K562 (cell line): ENCODE measurements at regions not wholly inside any gene's neighbourhood (a gene's known extent, or its start where the extent isn't known, plus 50 kb on each side); places are given as distances from the start of the nearest gene placed in this dataset.

Experiments
- ATAC-seq: fragments of 200-7000 bp; cut with Tn5 transposase; 3 replicates; pipeline ENCODE4 v1.9.1; 2020; ENCODE audit warnings: moderate library complexity
- BruUV-seq: library from RNA; stranded (reverse); fragments of 400-500 nt; replicated peaks from 2 replicates; lab custom pipeline; 2021; lab: Mats Ljungman, UMichigan
- CTCF ChIA-PET: fragments of 300-600 bp; formaldehyde crosslinking; extraction: SDS; loops from one replicate; lab custom pipeline; 2021; ENCODE audit warnings: low intra/inter-chr PET ratio; lab: Yijun Ruan, JAX
- POLR2A ChIA-PET: fragments of 300-600, 350-650 bp; sonication (Branson Sonifier 250); formaldehyde crosslinking; extraction: SDS; loops from one replicate; lab custom pipeline; 2021; ENCODE audit warnings: antibody characterized with exemption, inconsistent platforms; lab: Yijun Ruan, JAX
- DNase-seq, 4 experiments: peaks; one replicate each; pipeline versions ENCODE4 v3.0.0 to v3.0.0-alpha.2; 2011 to 2018; ENCODE audit warnings: low spot score in 3 of 4, mixed read lengths in 3 of 4; ENCODE audit errors: extremely low read depth in 1 of 4
- FAIRE-seq: peaks from 2 replicates; lab custom pipeline; 2011; peaks lifted over from hg19 to GRCh38; lab: Jason Lieb, UNC
- H2AFZ ChIP-seq: 2 replicates; pipeline ENCODE4 v1.6.0; 2011; ENCODE audit warnings: low read depth, low read length, control low read depth, inconsistent platforms
- H3K27ac ChIP-seq: fragments of 200-600 bp; 3 replicates; pipeline ENCODE4 v1.8.0; 2011; ENCODE audit warnings: low read depth, mild to moderate bottlenecking, control low read depth, inconsistent platforms, low read length, moderate library complexity, mixed read lengths; ENCODE audit errors: extremely low read depth
- H3K27me3 ChIP-seq, 2 experiments: fragments of 300-600 bp in 1 of 2; 2 replicates in 1 of 2; 3 replicates in 1 of 2; pipeline versions ENCODE4 v1.6.0 to v1.8.0; 2011; ENCODE audit warnings: inconsistent platforms in 2 of 2, low read length in 2 of 2, mild to moderate bottlenecking in 1 of 2, mixed read lengths in 1 of 2, moderate library complexity in 1 of 2; ENCODE audit not compliant: control insufficient read depth in 2 of 2, insufficient read depth in 2 of 2
- H3K36me3 ChIP-seq: fragments of 300-600 bp; 3 replicates; pipeline ENCODE4 v1.8.0; 2011; ENCODE audit warnings: mild to moderate bottlenecking, low read length, inconsistent platforms; ENCODE audit not compliant: control insufficient read depth, insufficient read depth
- H3K4me1 ChIP-seq, 2 experiments: fragments of 200-600 bp in 1 of 2; replicated peaks in 1 of 2; 2 replicates in 1 of 2; 3 replicates in 1 of 2; pipeline versions ENCODE4 v1.5.1 to v1.8.0; 2011; ENCODE audit warnings: inconsistent platforms in 2 of 2, low read length in 2 of 2, mild to moderate bottlenecking in 1 of 2, mixed read lengths in 1 of 2, moderate library complexity in 1 of 2; ENCODE audit not compliant: control insufficient read depth in 2 of 2, insufficient read depth in 2 of 2
- H3K4me2 ChIP-seq: 2 replicates; pipeline ENCODE4 v1.6.1; 2011; ENCODE audit warnings: low read length, control low read depth, inconsistent platforms, mixed read lengths; ENCODE audit not compliant: insufficient read depth
- H3K4me3 ChIP-seq: fragments of 200-600 bp; sonication (generic), shearing (Covaris generic); 2 replicates; pipeline ENCODE4 v1.5.1; 2016; ENCODE audit warnings: control low read depth, inconsistent platforms
- H3K79me2 ChIP-seq: fragments of 200-600 bp; 3 replicates; pipeline ENCODE4 v1.8.0; 2011; ENCODE audit warnings: low read length, inconsistent platforms; ENCODE audit not compliant: control insufficient read depth, insufficient read depth
- H3K9ac ChIP-seq, 2 experiments: 2 replicates each; pipeline versions ENCODE4 v1.6.0 to v1.6.1; 2011; ENCODE audit warnings: low read depth in 2 of 2, low read length in 2 of 2, control low read depth in 1 of 2, inconsistent platforms in 1 of 2, mild to moderate bottlenecking in 1 of 2, mixed read lengths in 1 of 2; ENCODE audit not compliant: insufficient read depth in 1 of 2
- H3K9me1 ChIP-seq: one replicate; pipeline ENCODE4 v1.6.0; 2011; ENCODE audit warnings: inconsistent platforms, mild to moderate bottlenecking, low read length, moderate library complexity; ENCODE audit not compliant: control insufficient read depth, insufficient read depth
- H3K9me3 ChIP-seq: replicated peaks from 2 replicates; pipeline ENCODE4 v1.5.1; 2011; ENCODE audit warnings: low read depth, low read length, inconsistent platforms; ENCODE audit not compliant: control insufficient read depth, insufficient read depth
- H4K20me1 ChIP-seq: replicated peaks from 2 replicates; pipeline ENCODE4 v1.6.1; 2011; ENCODE audit warnings: low read length, inconsistent platforms, mixed read lengths; ENCODE audit not compliant: control insufficient read depth, insufficient read depth
- BMI1 ChIP-seq: fragments of 150-350 bp; IDR thresholded peaks from 2 replicates; pipeline ENCODE4 v1.6.1; 2014; ENCODE audit warnings: low read length
- HEY1 ChIP-seq: fragments of 250-450 bp; sonication (Bioruptor Pico); IDR thresholded peaks from 2 replicates; pipeline ENCODE4 v1.5.0; 2020; ENCODE audit warnings: mild to moderate bottlenecking, moderate library complexity, borderline replicate concordance
- POU5F1 ChIP-seq: fragments of 150-350 bp; IDR thresholded peaks from 2 replicates; pipeline ENCODE4 v1.6.1; 2014; ENCODE audit warnings: borderline replicate concordance, low read length, low read depth, mild to moderate bottlenecking; ENCODE audit not compliant: partially characterized antibody
- PRPF4 ChIP-seq: fragments of 200-400 bp; formaldehyde crosslinking; IDR thresholded peaks from one replicate; pipeline ENCODE4 v1.6.1; 2017; ENCODE audit warnings: low read length, low read depth, mild to moderate bottlenecking; ENCODE audit not compliant: insufficient read depth, poor library complexity, severe bottlenecking
- SMARCA5 ChIP-seq: fragments of 450-650 bp; IDR thresholded peaks from 2 replicates; pipeline ENCODE4 v1.6.1; 2016
- TEAD2 ChIP-seq: fragments of 450-650 bp; IDR thresholded peaks from 2 replicates; pipeline ENCODE4 v1.6.1; 2016; ENCODE audit warnings: missing genetic modification characterization, control low read depth, missing compliant biosample characterization
- ZNF24 ChIP-seq: fragments of 450-650 bp; IDR thresholded peaks from 2 replicates; pipeline ENCODE4 v1.6.1; 2016
- ZNF644 ChIP-seq: fragments of 200-800 bp; sonication (Bioruptor generic); IDR thresholded peaks from 2 replicates; pipeline ENCODE4 v1.6.1; 2016; ENCODE audit warnings: low read depth, missing genetic modification characterization, missing compliant biosample characterization
- WGBS: fragments of 100-300 bp; shearing (Covaris generic); methylation state at CpG from one replicate; pipeline ENCODE4 v1.1.6; 2016; ENCODE audit warnings: low coverage, mixed read lengths; ENCODE audit not compliant: insufficient coverage; ENCODE audit errors: missing lambda C conversion rate; 5-methylcytosine and 5-hydroxymethylcytosine counted together
- in situ Hi-C: fragments of 300-500 bp; cut with MboI; formaldehyde crosslinking; loops from 4 replicates; pipeline ENCODE4 v1.15.0; 2018; ENCODE audit warnings: inconsistent platforms, mixed read lengths
- intact Hi-C: fragments of 100-400 bp; cut with micrococcal nuclease; formaldehyde crosslinking; loops from 2 replicates; pipeline ENCODE4 v1.14.2; 2022
- TF ChIP-seq, protein P1 (sequence below): sonication (generic); formaldehyde crosslinking; IDR thresholded peaks from 2 replicates; pipeline ENCODE4 v1.9.0; 2022; ENCODE audit warnings: mild to moderate bottlenecking, missing genetic modification reagents
- TF ChIP-seq, protein P2 (sequence below): fragments of 250-450 bp; sonication (Bioruptor Pico); IDR thresholded peaks from 2 replicates; pipeline ENCODE4 v1.4.0; 2020; ENCODE audit warnings: mild to moderate bottlenecking, moderate library complexity
- TF ChIP-seq, protein P3 (sequence below): IDR thresholded peaks from 3 replicates; pipeline ENCODE4 v1.6.1; 2011; ENCODE audit warnings: borderline replicate concordance, mild to moderate bottlenecking, moderate library complexity; ENCODE audit not compliant: insufficient read length; ENCODE audit errors: extremely low read depth
- TF ChIP-seq, protein P4 (sequence below): sonication (generic); formaldehyde crosslinking; IDR thresholded peaks from 2 replicates; pipeline ENCODE4 v1.8.0; 2022; ENCODE audit warnings: missing genetic modification reagents, mild to moderate bottlenecking, borderline replicate concordance

DNA sequence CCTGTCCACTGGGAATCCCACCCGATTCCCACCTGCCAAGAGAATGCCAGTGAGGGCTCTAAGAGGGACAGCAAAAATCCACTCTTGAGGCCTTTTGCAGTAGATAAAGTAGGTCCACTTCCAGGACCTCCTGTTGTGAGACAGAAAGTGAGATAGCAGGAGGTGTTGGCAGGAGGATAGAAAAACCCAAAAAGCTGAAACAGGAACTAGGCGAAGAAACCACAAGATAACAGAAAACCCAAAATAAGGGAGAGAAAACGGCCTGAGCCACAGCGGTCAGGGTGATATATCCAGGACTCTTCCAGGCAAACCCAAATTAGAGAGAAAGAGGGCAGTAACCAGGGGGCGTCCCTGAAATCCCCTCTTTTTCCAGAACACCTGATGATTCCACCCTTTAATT lies 79.7 kb upstream of the LINC01488 start:
- 0% methylated on average over 3 of the region's 5 CpGs for WGBS
- no peak overlapping the region for H3K4me3 ChIP-seq
- H3K27ac ChIP-seq, result peak overlapping the region; percentile 82
- ChIA-PET POLR2A (interaction anchor here (0.6 to 1.0 kb wide), 5 partner anchors 13 to 105 kb away, joined by 3 to 5 read pairs (median 3); no protein-coding TSS in a partner anchor), CTCF (no interaction called here)
- H3K9me1 ChIP-seq, result no peaks in the 10 kb centered on the region
- no peaks in the 10 kb centered on the region for H3K27me3 ChIP-seq
- no peaks in the 10 kb centered on the region for H4K20me1 ChIP-seq
- ATAC-seq (peak; percentile 80), DNase-seq (peak in 2 of 4 experiments; percentile 75 to 87), FAIRE-seq (peak; percentile 89)
- no peaks in the 10 kb centered on the region for H3K79me2 ChIP-seq
- peak overlapping the region; percentile 81 for H2AFZ ChIP-seq
- intact Hi-C loops (loop anchor here (5.0 to 10.0 kb wide), 2 partner anchors 41 to 107 kb away; partner anchors contain the start of gene MYEOV), in situ Hi-C loops (no loop called here)
- H3K4me1 ChIP-seq, result peaks cover 46 to 70% of the 10 kb centered on the region in 2 experiments
- no peaks in the 10 kb centered on the region for H3K36me3 ChIP-seq
- H3K9me3 ChIP-seq, result peaks cover 2% of the 10 kb centered on the region; the same call in 1 of the 2 replicates
- no TSS peak for BruUV-seq
- H3K4me2 ChIP-seq, result peak overlapping the region; percentile 74
- peak overlapping the region; percentile 61 to 88; a peak in 3 of 4 replicates for H3K9ac ChIP-seq
- TF ChIP-seq PRPF4 (no peak), ZNF644 (tag) (0 out of 2 replicates have a peak, but pooled peaks have one; percentile 26), TEAD2 (no peak), HEY1 (CRISPR knock-in tag) (no peak), POU5F1 (no peak), ZNF24 (no peak), SMARCA5 (no peak), BMI1 (no peak)
- TF ChIP-seq, protein P1, sequence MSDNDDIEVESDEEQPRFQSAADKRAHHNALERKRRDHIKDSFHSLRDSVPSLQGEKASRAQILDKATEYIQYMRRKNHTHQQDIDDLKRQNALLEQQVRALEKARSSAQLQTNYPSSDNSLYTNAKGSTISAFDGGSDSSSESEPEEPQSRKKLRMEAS (CRISPR knock-in tag), result no peak
- TF ChIP-seq, protein P2, sequence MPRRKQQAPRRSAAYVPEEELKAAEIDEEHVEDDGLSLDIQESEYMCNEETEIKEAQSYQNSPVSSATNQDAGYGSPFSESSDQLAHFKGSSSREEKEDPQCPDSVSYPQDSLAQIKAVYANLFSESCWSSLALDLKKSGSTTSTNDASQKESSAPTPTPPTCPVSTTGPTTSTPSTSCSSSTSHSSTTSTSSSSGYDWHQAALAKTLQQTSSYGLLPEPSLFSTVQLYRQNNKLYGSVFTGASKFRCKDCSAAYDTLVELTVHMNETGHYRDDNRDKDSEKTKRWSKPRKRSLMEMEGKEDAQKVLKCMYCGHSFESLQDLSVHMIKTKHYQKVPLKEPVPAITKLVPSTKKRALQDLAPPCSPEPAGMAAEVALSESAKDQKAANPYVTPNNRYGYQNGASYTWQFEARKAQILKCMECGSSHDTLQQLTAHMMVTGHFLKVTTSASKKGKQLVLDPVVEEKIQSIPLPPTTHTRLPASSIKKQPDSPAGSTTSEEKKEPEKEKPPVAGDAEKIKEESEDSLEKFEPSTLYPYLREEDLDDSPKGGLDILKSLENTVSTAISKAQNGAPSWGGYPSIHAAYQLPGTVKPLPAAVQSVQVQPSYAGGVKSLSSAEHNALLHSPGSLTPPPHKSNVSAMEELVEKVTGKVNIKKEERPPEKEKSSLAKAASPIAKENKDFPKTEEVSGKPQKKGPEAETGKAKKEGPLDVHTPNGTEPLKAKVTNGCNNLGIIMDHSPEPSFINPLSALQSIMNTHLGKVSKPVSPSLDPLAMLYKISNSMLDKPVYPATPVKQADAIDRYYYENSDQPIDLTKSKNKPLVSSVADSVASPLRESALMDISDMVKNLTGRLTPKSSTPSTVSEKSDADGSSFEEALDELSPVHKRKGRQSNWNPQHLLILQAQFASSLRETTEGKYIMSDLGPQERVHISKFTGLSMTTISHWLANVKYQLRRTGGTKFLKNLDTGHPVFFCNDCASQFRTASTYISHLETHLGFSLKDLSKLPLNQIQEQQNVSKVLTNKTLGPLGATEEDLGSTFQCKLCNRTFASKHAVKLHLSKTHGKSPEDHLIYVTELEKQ (CRISPR knock-in tag), result no peak
- TF ChIP-seq, protein P3, sequence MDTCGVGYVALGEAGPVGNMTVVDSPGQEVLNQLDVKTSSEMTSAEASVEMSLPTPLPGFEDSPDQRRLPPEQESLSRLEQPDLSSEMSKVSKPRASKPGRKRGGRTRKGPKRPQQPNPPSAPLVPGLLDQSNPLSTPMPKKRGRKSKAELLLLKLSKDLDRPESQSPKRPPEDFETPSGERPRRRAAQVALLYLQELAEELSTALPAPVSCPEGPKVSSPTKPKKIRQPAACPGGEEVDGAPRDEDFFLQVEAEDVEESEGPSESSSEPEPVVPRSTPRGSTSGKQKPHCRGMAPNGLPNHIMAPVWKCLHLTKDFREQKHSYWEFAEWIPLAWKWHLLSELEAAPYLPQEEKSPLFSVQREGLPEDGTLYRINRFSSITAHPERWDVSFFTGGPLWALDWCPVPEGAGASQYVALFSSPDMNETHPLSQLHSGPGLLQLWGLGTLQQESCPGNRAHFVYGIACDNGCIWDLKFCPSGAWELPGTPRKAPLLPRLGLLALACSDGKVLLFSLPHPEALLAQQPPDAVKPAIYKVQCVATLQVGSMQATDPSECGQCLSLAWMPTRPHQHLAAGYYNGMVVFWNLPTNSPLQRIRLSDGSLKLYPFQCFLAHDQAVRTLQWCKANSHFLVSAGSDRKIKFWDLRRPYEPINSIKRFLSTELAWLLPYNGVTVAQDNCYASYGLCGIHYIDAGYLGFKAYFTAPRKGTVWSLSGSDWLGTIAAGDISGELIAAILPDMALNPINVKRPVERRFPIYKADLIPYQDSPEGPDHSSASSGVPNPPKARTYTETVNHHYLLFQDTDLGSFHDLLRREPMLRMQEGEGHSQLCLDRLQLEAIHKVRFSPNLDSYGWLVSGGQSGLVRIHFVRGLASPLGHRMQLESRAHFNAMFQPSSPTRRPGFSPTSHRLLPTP, result no peak
- TF ChIP-seq, protein P4, sequence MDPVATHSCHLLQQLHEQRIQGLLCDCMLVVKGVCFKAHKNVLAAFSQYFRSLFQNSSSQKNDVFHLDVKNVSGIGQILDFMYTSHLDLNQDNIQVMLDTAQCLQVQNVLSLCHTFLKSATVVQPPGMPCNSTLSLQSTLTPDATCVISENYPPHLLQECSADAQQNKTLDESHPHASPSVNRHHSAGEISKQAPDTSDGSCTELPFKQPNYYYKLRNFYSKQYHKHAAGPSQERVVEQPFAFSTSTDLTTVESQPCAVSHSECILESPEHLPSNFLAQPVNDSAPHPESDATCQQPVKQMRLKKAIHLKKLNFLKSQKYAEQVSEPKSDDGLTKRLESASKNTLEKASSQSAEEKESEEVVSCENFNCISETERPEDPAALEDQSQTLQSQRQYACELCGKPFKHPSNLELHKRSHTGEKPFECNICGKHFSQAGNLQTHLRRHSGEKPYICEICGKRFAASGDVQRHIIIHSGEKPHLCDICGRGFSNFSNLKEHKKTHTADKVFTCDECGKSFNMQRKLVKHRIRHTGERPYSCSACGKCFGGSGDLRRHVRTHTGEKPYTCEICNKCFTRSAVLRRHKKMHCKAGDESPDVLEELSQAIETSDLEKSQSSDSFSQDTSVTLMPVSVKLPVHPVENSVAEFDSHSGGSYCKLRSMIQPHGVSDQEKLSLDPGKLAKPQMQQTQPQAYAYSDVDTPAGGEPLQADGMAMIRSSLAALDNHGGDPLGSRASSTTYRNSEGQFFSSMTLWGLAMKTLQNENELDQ, result no peak
